PC-9 (cell line): ENCODE measurements at regions not wholly inside any gene's neighbourhood (a gene's known extent, or its start where the extent isn't known, plus 50 kb on each side); places are given as distances from the start of the nearest gene placed in this dataset.

Source experiments
- BruUV-seq: library from RNA; stranded (reverse); fragments of 400-500 nt; replicated peaks from 2 replicates; lab custom pipeline; 2021; lab: Mats Ljungman, UMichigan
- CTCF ChIA-PET: fragments of 300-600 bp; sonication (Branson Sonifier 250); formaldehyde crosslinking; loops from one replicate; lab custom pipeline; 2022; ENCODE audit warnings: antibody characterized with exemption; lab: Charles Lee
- POLR2A ChIA-PET: fragments of 300-600 bp; sonication (Branson Sonifier 250); formaldehyde crosslinking; loops from one replicate; lab custom pipeline; 2022; ENCODE audit warnings: antibody characterized with exemption; ENCODE audit not compliant: unreplicated experiment; lab: Charles Lee
- DNase-seq, 2 experiments: peaks; one replicate each; pipeline versions ENCODE4 v3.0.0 to v3.0.0-alpha.2; 2015 to 2022; ENCODE audit warnings: mixed read lengths in 1 of 2
- H2AFZ ChIP-seq: fragments of 200-600 bp; sonication (generic); 2 replicates; pipeline ENCODE4 v1.8.1; 2017; ENCODE audit warnings: antibody characterized with exemption
- H3F3A ChIP-seq: fragments of 200-600 bp; sonication (generic); 2 replicates; pipeline ENCODE4 v1.8.1; 2017; ENCODE audit warnings: antibody characterized with exemption, mild to moderate bottlenecking, low read depth; ENCODE audit not compliant: insufficient read depth
- H3K27ac ChIP-seq: fragments of 200-600 bp; sonication (generic); 2 replicates; pipeline ENCODE4 v1.6.1; 2016; ENCODE audit warnings: mixed run types
- H3K27me3 ChIP-seq: fragments of 200-600 bp; sonication (generic); 2 replicates; pipeline ENCODE4 v1.6.1; 2016; ENCODE audit warnings: low read depth, mixed run types; ENCODE audit not compliant: insufficient read depth
- H3K36me3 ChIP-seq: fragments of 200-600 bp; sonication (generic); 2 replicates; pipeline ENCODE4 v1.6.1; 2016; ENCODE audit warnings: low read depth, mixed run types
- H3K4me1 ChIP-seq: fragments of 200-600 bp; sonication (generic); replicated peaks from 2 replicates; pipeline ENCODE4 v1.6.1; 2016; ENCODE audit warnings: mixed run types; ENCODE audit not compliant: insufficient read depth
- H3K4me2 ChIP-seq: fragments of 200-600 bp; sonication (generic); 2 replicates; pipeline ENCODE4 v1.6.1; 2017; ENCODE audit warnings: mixed run types
- H3K4me3 ChIP-seq: fragments of 200-600 bp; sonication (generic); 2 replicates; pipeline ENCODE4 v1.6.1; 2016; ENCODE audit warnings: mixed run types
- H3K79me2 ChIP-seq: fragments of 200-600 bp; sonication (generic); 2 replicates; pipeline ENCODE4 v1.6.1; 2017; ENCODE audit warnings: low read depth, mixed run types
- H3K9me2 ChIP-seq: fragments of 200-600 bp; sonication (generic); 2 replicates; pipeline ENCODE4 v1.8.1; 2017; ENCODE audit warnings: mild to moderate bottlenecking; ENCODE audit not compliant: insufficient read depth
- H3K9me3 ChIP-seq: fragments of 200-600 bp; sonication (generic); 2 replicates; pipeline ENCODE4 v1.8.1; 2016; ENCODE audit warnings: low read depth; ENCODE audit not compliant: insufficient read depth
- H4K20me1 ChIP-seq: fragments of 200-600 bp; sonication (generic); 2 replicates; pipeline ENCODE4 v1.8.1; 2017; ENCODE audit not compliant: insufficient read depth
- EZH2 ChIP-seq: fragments of 200-600 bp; sonication (generic); IDR thresholded peaks from 2 replicates; pipeline ENCODE4 v1.8.0; 2017; ENCODE audit warnings: antibody characterized with exemption, low read depth
- intact Hi-C: fragments of 100-400 bp; cut with micrococcal nuclease; formaldehyde crosslinking; loops from one replicate; pipeline ENCODE4 v1.10.0; 2022; ENCODE audit not compliant: unreplicated experiment
- TF ChIP-seq, protein P1 (sequence below): fragments of 200-600 bp; sonication (generic); conservative IDR thresholded peaks from 2 replicates; pipeline ENCODE4 v1.6.1; 2017; ENCODE audit warnings: mixed run types, antibody characterized with exemption, mild to moderate bottlenecking, moderate library complexity

DNA sequence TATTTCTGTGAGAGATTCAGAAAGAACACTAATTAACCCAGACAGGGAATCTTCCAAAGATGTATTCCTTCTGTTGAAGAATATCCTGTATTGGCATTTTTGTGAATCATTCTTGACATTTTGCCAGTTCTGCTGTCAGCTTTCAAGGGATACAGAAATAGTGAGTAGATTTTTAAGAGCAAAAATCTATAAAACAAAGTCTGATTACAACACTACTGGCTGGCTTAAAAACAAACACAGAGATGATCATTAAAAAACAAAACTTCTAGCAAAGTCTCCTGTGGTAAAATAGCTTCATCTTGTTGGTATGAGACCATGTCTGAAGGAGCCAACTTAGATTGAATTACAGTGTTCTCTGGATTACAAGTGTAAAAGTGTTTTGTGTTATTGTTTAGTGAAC, 866.3 kb upstream of the KLHL29 start:
- Histone ChIP-seq H3K4me2 (no peak overlapping the region), H2AFZ (no peak overlapping the region), H3K27me3 (no peaks in the 10 kb centered on the region), H3K4me1 (no peaks in the 10 kb centered on the region), H3K9me2 (no peaks in the 10 kb centered on the region), H3K27ac (no peak overlapping the region), H3K36me3 (no peaks in the 10 kb centered on the region), H3F3A (no peaks in the 10 kb centered on the region), H4K20me1 (no peaks in the 10 kb centered on the region), H3K9me3 (no peaks in the 10 kb centered on the region), H3K79me2 (no peaks in the 10 kb centered on the region), H3K4me3 (no peak overlapping the region)
- intact Hi-C loops = no loop called here
- ChIA-PET CTCF (no interaction called here), POLR2A (no interaction called here)
- no peak for DNase-seq
- TF ChIP-seq, protein P1, sequence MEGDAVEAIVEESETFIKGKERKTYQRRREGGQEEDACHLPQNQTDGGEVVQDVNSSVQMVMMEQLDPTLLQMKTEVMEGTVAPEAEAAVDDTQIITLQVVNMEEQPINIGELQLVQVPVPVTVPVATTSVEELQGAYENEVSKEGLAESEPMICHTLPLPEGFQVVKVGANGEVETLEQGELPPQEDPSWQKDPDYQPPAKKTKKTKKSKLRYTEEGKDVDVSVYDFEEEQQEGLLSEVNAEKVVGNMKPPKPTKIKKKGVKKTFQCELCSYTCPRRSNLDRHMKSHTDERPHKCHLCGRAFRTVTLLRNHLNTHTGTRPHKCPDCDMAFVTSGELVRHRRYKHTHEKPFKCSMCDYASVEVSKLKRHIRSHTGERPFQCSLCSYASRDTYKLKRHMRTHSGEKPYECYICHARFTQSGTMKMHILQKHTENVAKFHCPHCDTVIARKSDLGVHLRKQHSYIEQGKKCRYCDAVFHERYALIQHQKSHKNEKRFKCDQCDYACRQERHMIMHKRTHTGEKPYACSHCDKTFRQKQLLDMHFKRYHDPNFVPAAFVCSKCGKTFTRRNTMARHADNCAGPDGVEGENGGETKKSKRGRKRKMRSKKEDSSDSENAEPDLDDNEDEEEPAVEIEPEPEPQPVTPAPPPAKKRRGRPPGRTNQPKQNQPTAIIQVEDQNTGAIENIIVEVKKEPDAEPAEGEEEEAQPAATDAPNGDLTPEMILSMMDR = no peak
- no peak for TF ChIP-seq EZH2
- no TSS peak for BruUV-seq

DNA sequence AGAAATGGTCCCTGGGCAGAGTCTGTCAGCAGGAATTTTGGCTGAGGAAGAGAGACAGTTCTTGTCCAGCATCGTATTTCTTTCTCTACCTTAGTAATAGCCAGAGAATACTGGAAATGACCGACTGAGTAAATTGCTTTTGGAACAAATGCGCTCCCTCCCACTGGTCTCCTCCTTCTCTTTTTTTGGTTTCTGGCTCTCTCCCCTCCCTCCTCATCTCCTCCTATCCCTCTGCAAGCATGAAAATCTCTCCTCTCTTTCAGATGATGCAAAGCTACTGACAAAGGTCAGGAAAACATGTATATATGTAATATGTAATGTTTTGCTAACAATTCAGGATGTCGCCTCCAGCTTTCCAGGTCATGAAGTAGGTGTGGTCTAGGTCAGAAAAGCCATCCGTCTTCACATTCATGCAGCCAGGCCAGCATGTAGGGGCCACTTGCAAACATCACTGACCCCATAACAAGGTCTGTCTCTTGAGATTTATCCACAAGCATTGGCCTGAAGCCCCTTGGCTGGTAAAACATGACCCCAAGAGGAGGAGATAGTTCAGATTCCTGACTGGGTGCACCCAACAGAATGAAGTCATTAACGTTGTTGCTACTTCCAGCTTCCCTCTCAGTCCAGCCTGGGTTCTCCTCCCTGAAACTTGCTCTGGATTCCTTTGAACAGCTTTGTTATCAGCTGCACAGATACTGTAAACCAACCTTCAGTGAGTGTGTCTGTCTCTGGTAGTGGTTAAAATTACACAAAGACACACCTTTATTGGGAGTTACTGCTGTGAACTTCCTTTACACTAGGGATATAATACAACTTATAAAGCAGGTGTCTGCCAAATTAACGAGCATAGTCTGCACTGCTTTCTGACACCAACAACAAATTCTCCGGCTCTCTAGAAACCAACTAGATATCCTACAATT, 864.4 kb upstream of the KLHL29 start:
- Histone ChIP-seq H4K20me1 (no peaks in the 10 kb centered on the region), H3K9me3 (no peaks in the 10 kb centered on the region), H3K79me2 (no peaks in the 10 kb centered on the region), H3K27ac (no peak overlapping the region), H3K27me3 (no peaks in the 10 kb centered on the region), H3F3A (no peaks in the 10 kb centered on the region), H3K36me3 (no peaks in the 10 kb centered on the region), H3K4me1 (no peaks in the 10 kb centered on the region), H2AFZ (no peak overlapping the region), H3K4me3 (no peak overlapping the region), H3K4me2 (no peak overlapping the region), H3K9me2 (no peaks in the 10 kb centered on the region)
- no TSS peak for BruUV-seq
- intact Hi-C loops = no loop called here
- ChIA-PET CTCF (no interaction called here), POLR2A (no interaction called here)
- no peak for DNase-seq
- no peak for TF ChIP-seq EZH2
- TF ChIP-seq, protein P1 = no peak

DNA sequence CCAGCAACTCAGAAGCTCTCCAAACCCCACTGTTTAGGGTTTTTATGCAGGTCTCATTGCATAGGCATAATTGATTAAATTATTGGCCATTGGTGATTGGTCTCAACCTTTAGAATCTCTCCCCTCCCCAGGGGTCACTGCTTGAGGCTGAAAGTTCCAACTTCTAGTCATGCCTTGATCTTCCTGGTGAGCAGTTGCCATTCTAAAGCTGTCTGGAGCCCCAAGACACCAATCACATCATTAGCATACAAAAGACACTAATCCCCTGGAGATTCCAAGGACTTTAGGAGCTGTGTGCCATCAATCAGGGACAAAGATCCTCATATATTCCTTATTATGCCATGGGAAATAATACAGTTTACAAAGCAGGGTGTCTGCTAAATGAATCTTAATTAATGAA, 863.4 kb upstream of the KLHL29 start:
- Histone ChIP-seq H3K27me3 (no peaks in the 10 kb centered on the region), H3K4me1 (no peaks in the 10 kb centered on the region), H3K79me2 (no peaks in the 10 kb centered on the region), H3K27ac (no peak overlapping the region), H3K9me3 (no peaks in the 10 kb centered on the region), H3K36me3 (no peaks in the 10 kb centered on the region), H4K20me1 (no peaks in the 10 kb centered on the region), H2AFZ (no peak overlapping the region), H3K4me2 (no peak overlapping the region), H3K4me3 (no peak overlapping the region), H3K9me2 (no peaks in the 10 kb centered on the region), H3F3A (no peaks in the 10 kb centered on the region)
- ChIA-PET POLR2A (no interaction called here), CTCF (no interaction called here)
- BruUV-seq = no TSS peak
- TF ChIP-seq EZH2 = no peak
- TF ChIP-seq, protein P1 = no peak
- no peak for DNase-seq
- intact Hi-C loops = no loop called here
